Effector memory CD8-positive, alpha-beta T cell (primary cell): ENCODE measurements at regions not wholly inside any gene's neighbourhood (a gene's known extent, or its start where the extent isn't known, plus 50 kb on each side); places are given as distances from the start of the nearest gene placed in this dataset.
"Not testable (repeated sequence)": the region's sequence is repeated elsewhere in the genome, so short reads cannot be mapped to it uniquely, and the experiment has no call there.

Source experiments
- ATAC-seq: fragments of 150-1000 bp; cut with Tn5 transposase; replicated peaks from 2 replicates; pipeline ENCODE4 v1.10.0; 2021; ENCODE audit warnings: mild to moderate bottlenecking, moderate library complexity
- DNase-seq, 3 experiments: peaks; one replicate each; pipeline ENCODE4 v3.0.0; 2021
- H3K27ac Mint-ChIP-seq, 2 donors: one replicate each; pipeline ENCODE4 v1.8.0; 2022; ENCODE audit warnings: mild to moderate bottlenecking in 2 of 2, mixed read lengths in 2 of 2, moderate library complexity in 2 of 2
- H3K27me3 Mint-ChIP-seq, 2 donors: one replicate each; pipeline ENCODE4 v1.8.0; 2022; ENCODE audit warnings: mixed read lengths in 2 of 2
- H3K36me3 Mint-ChIP-seq: one replicate; pipeline ENCODE4 v1.8.0; 2022; ENCODE audit warnings: mild to moderate bottlenecking, moderate library complexity, mixed read lengths; ENCODE audit not compliant: insufficient read depth
- H3K4me1 Mint-ChIP-seq, 2 donors: one replicate each; pipeline ENCODE4 v1.8.0; 2022; ENCODE audit warnings: low read depth in 2 of 2, mixed read lengths in 2 of 2
- H3K4me3 Mint-ChIP-seq, 2 donors: one replicate each; pipeline ENCODE4 v1.8.0; 2022; ENCODE audit warnings: mild to moderate bottlenecking in 2 of 2, mixed read lengths in 2 of 2, moderate library complexity in 2 of 2
- H3K9me3 Mint-ChIP-seq, 2 donors: one replicate each; pipeline ENCODE4 v1.8.0; 2022; ENCODE audit warnings: mixed read lengths in 2 of 2

GRCh38 chr7:14978687-14979086 lies 76.1 kb upstream of the DGKB start:
- ATAC-seq (no peak), DNase-seq (no peak)
- H3K27ac Mint-ChIP-seq, result no peak overlapping the region
- no peaks in the 10 kb centered on the region for H3K27me3 Mint-ChIP-seq
- H3K4me1 Mint-ChIP-seq, result no peaks in the 10 kb centered on the region
- H3K36me3 Mint-ChIP-seq, result no peaks in the 10 kb centered on the region
- no peak overlapping the region for H3K4me3 Mint-ChIP-seq
- H3K9me3 Mint-ChIP-seq, result peaks cover 5 to 7% of the 10 kb centered on the region in 2 donors

- no peaks in the 10 kb centered on the region for H3K27me3 Mint-ChIP-seq
- H3K4me3 Mint-ChIP-seq, result no peak overlapping the region
- DNase-seq (no peak), ATAC-seq (no peak)
- H3K36me3 Mint-ChIP-seq, result no peaks in the 10 kb centered on the region
- peaks cover 0 to 3% of the 10 kb centered on the region in 2 donors for H3K9me3 Mint-ChIP-seq
- no peak overlapping the region for H3K27ac Mint-ChIP-seq
- H3K4me1 Mint-ChIP-seq, result no peaks in the 10 kb centered on the region
Measured at GRCh38 chr7:14974688-14975087, 72.1 kb upstream of the DGKB start.

- DNase-seq (no peak), ATAC-seq (no peak)
- Mint-ChIP-seq H3K4me3 (no peak overlapping the region), H3K27me3 (no peaks in the 10 kb centered on the region), H3K36me3 (no peaks in the 10 kb centered on the region), H3K4me1 (no peaks in the 10 kb centered on the region), H3K27ac (no peak overlapping the region), H3K9me3 (peaks cover 0 to 3% of the 10 kb centered on the region in 2 donors)
Measured at GRCh38 chr7:14973712-14974428, 71.3 kb upstream of the DGKB start.

- not testable (repeated sequence) for H3K27ac Mint-ChIP-seq, H3K27me3 Mint-ChIP-seq, H3K9me3 Mint-ChIP-seq, H3K36me3 Mint-ChIP-seq, H3K4me1 Mint-ChIP-seq, H3K4me3 Mint-ChIP-seq, ATAC-seq, DNase-seq
Measured at GRCh38 chr7:14971678-14972077, 69.1 kb upstream of the DGKB start.

- not testable (repeated sequence) for H3K27ac Mint-ChIP-seq, H3K27me3 Mint-ChIP-seq, H3K36me3 Mint-ChIP-seq, ATAC-seq, DNase-seq, H3K4me1 Mint-ChIP-seq, H3K9me3 Mint-ChIP-seq, H3K4me3 Mint-ChIP-seq
Measured at GRCh38 chr7:14967376-14967775, 64.8 kb upstream of the DGKB start.

- Mint-ChIP-seq H3K4me3 (no peak overlapping the region), H3K27ac (no peak overlapping the region), H3K27me3 (no peaks in the 10 kb centered on the region), H3K36me3 (no peaks in the 10 kb centered on the region), H3K4me1 (no peaks in the 10 kb centered on the region), H3K9me3 (peaks cover 0 to 9% of the 10 kb centered on the region in 2 donors)
- DNase-seq (no peak), ATAC-seq (no peak)
Measured at GRCh38 chr7:14962778-14963177, 60.2 kb upstream of the DGKB start.

- H3K4me1 Mint-ChIP-seq, result no peaks in the 10 kb centered on the region
- peaks cover 0 to 12% of the 10 kb centered on the region in 2 donors for H3K9me3 Mint-ChIP-seq
- no peak overlapping the region for H3K27ac Mint-ChIP-seq
- no peak for DNase-seq
- no peak for ATAC-seq
- H3K36me3 Mint-ChIP-seq, result no peaks in the 10 kb centered on the region
- no peak overlapping the region for H3K4me3 Mint-ChIP-seq
- H3K27me3 Mint-ChIP-seq, result no peaks in the 10 kb centered on the region
Measured at GRCh38 chr7:14960721-14961120, 58.2 kb upstream of the DGKB start.

GRCh38 chr7:14959339-14959738 lies 56.8 kb upstream of the DGKB start:
- H3K27ac Mint-ChIP-seq, result no peak overlapping the region
- no peaks in the 10 kb centered on the region for H3K27me3 Mint-ChIP-seq
- H3K4me3 Mint-ChIP-seq, result no peak overlapping the region
- no peak for DNase-seq
- peaks cover 0 to 12% of the 10 kb centered on the region in 2 donors for H3K9me3 Mint-ChIP-seq
- no peaks in the 10 kb centered on the region for H3K4me1 Mint-ChIP-seq
- ATAC-seq, result no peak
- H3K36me3 Mint-ChIP-seq, result no peaks in the 10 kb centered on the region

GRCh38 chr7:14954035-14954434 lies 51.5 kb upstream of the DGKB start:
- H3K27me3 Mint-ChIP-seq, result no peaks in the 10 kb centered on the region
- ATAC-seq (no peak), DNase-seq (no peak)
- H3K27ac Mint-ChIP-seq, result no peak overlapping the region
- no peaks in the 10 kb centered on the region for H3K4me1 Mint-ChIP-seq
- H3K4me3 Mint-ChIP-seq, result no peak overlapping the region
- H3K9me3 Mint-ChIP-seq, result peaks cover 0 to 9% of the 10 kb centered on the region in 2 donors
- H3K36me3 Mint-ChIP-seq, result no peaks in the 10 kb centered on the region
